CD14-positive monocyte (primary cell): ENCODE measurements at regions not wholly inside any gene's neighbourhood (a gene's known extent, or its start where the extent isn't known, plus 50 kb on each side); places are given as distances from the start of the nearest gene placed in this dataset.

Source experiments
- DNase-seq, 3 donors: peaks; one replicate each; pipeline ENCODE4 v3.0.0-alpha.2; 2011 to 2022
- H2AFZ ChIP-seq: 2 replicates; pipeline ENCODE4 v1.6.0; 2012; ENCODE audit warnings: mild to moderate bottlenecking, low read depth, low read length, inconsistent platforms; ENCODE audit not compliant: insufficient read depth, poor library complexity, severe bottlenecking
- H3K27ac ChIP-seq, 2 donors: 1 replicate in 1 of 2; 2 replicates in 1 of 2; pipeline ENCODE4 v1.5.1; 2012 to 2013; ENCODE audit warnings: low read length in 2 of 2, control low read depth in 1 of 2, inconsistent platforms in 1 of 2, low read depth in 1 of 2, mild to moderate bottlenecking in 1 of 2
- H3K27me3 ChIP-seq, 2 donors: one replicate each; pipeline versions ENCODE4 v1.6.0 to v1.6.1; 2011 to 2013; ENCODE audit warnings: low read length in 2 of 2; ENCODE audit not compliant: control insufficient read depth in 2 of 2, insufficient read depth in 2 of 2
- H3K36me3 ChIP-seq, 2 donors: replicated peaks in 1 of 2; 1 replicate in 1 of 2; 2 replicates in 1 of 2; pipeline versions ENCODE4 v1.5.1 to v1.6.1; 2012 to 2013; ENCODE audit warnings: low read length in 2 of 2, control low read depth in 1 of 2, inconsistent platforms in 1 of 2, mild to moderate bottlenecking in 1 of 2; ENCODE audit not compliant: insufficient read depth in 2 of 2, control insufficient read depth in 1 of 2
- H3K4me1 ChIP-seq, 2 donors: 1 replicate in 1 of 2; 2 replicates in 1 of 2; pipeline versions ENCODE4 v1.5.1 to v1.6.1; 2012 to 2013; ENCODE audit warnings: low read length in 2 of 2, control low read depth in 1 of 2, inconsistent platforms in 1 of 2, mild to moderate bottlenecking in 1 of 2, moderate library complexity in 1 of 2; ENCODE audit not compliant: insufficient read depth in 2 of 2, control insufficient read depth in 1 of 2
- H3K4me2 ChIP-seq: replicated peaks from 2 replicates; pipeline ENCODE3; 2012; ENCODE audit warnings: low read length, moderate library complexity, mild to moderate bottlenecking; ENCODE audit not compliant: poor library complexity, severe bottlenecking; ENCODE audit errors: extremely low read depth
- H3K4me3 ChIP-seq, 3 experiments: fragments of 200-600 bp in 1 of 3; sonication (generic) in 1 of 3; replicated peaks in 1 of 3; 1 replicate in 2 of 3; 2 replicates in 1 of 3; pipeline ENCODE4 v1.5.1; 2011 to 2013; ENCODE audit warnings: low read length in 3 of 3, mild to moderate bottlenecking in 3 of 3, control low read depth in 2 of 3, low read depth in 2 of 3, inconsistent platforms in 1 of 3, moderate library complexity in 1 of 3
- H3K79me2 ChIP-seq: 2 replicates; pipeline ENCODE4 v1.6.0; 2012; ENCODE audit warnings: mild to moderate bottlenecking, control low read depth, inconsistent platforms, low read length, moderate library complexity; ENCODE audit not compliant: insufficient read depth
- H3K9ac ChIP-seq: 2 replicates; pipeline ENCODE4 v1.6.0; 2017; ENCODE audit warnings: low read length, mild to moderate bottlenecking; ENCODE audit not compliant: insufficient read depth, poor library complexity, severe bottlenecking
- H3K9me3 ChIP-seq, 2 donors: replicated peaks in 1 of 2; 1 replicate in 1 of 2; 2 replicates in 1 of 2; pipeline versions ENCODE4 v1.5.1 to v1.6.1; 2012 to 2013; ENCODE audit warnings: low read length in 2 of 2, control low read depth in 1 of 2; ENCODE audit not compliant: control insufficient read depth in 1 of 2, insufficient read depth in 1 of 2
- H4K20me1 ChIP-seq: 2 replicates; pipeline ENCODE4 v1.6.0; 2012; ENCODE audit warnings: mild to moderate bottlenecking, low read length, control low read depth, moderate library complexity; ENCODE audit not compliant: insufficient read depth
- H3K27ac Mint-ChIP-seq, 7 donors: one replicate each; pipeline ENCODE4 v1.8.0; 2020; ENCODE audit warnings: mild to moderate bottlenecking in 7 of 7, mixed read lengths in 7 of 7, moderate library complexity in 6 of 7, inconsistent platforms in 2 of 7
- H3K27me3 Mint-ChIP-seq, 3 donors: one replicate each; pipeline ENCODE4 v1.8.0; 2021 to 2022; ENCODE audit warnings: low read depth in 3 of 3, mild to moderate bottlenecking in 3 of 3, mixed read lengths in 3 of 3, moderate library complexity in 3 of 3, inconsistent platforms in 1 of 3
- H3K36me3 Mint-ChIP-seq, 2 donors: one replicate each; pipeline ENCODE4 v1.8.0; 2020; ENCODE audit warnings: mixed read lengths in 2 of 2, inconsistent platforms in 1 of 2, mild to moderate bottlenecking in 1 of 2
- H3K4me1 Mint-ChIP-seq: one replicate; pipeline ENCODE4 v1.8.0; 2020; ENCODE audit warnings: mild to moderate bottlenecking, mixed read lengths
- H3K4me3 Mint-ChIP-seq, 2 donors: one replicate each; pipeline ENCODE4 v1.8.0; 2020; ENCODE audit warnings: mild to moderate bottlenecking in 2 of 2, mixed read lengths in 2 of 2, moderate library complexity in 1 of 2
- H3K9me3 Mint-ChIP-seq, 7 donors: one replicate each; pipeline ENCODE4 v1.8.0; 2020 to 2022; ENCODE audit warnings: mixed read lengths in 7 of 7, mild to moderate bottlenecking in 6 of 7, moderate library complexity in 6 of 7, inconsistent platforms in 2 of 7
- WGBS: methylation state at CpG from one replicate; pipeline ENCODE4 v1.1.5; 2013; ENCODE audit warnings: missing lambda C conversion rate; ENCODE audit not compliant: insufficient coverage; 5-methylcytosine and 5-hydroxymethylcytosine counted together
- intact Hi-C, 2 donors: fragments of 100-400 bp; cut with micrococcal nuclease; formaldehyde crosslinking; loops; one replicate each; pipeline versions ENCODE4 v1.15.0 to v1.15.1; 2023
- TF ChIP-seq, protein P1 (sequence below): fragments of 200-600 bp; IDR thresholded peaks from one replicate; pipeline ENCODE4 v1.8.0; 2022; ENCODE audit warnings: antibody characterized with exemption, mild to moderate bottlenecking

DNA sequence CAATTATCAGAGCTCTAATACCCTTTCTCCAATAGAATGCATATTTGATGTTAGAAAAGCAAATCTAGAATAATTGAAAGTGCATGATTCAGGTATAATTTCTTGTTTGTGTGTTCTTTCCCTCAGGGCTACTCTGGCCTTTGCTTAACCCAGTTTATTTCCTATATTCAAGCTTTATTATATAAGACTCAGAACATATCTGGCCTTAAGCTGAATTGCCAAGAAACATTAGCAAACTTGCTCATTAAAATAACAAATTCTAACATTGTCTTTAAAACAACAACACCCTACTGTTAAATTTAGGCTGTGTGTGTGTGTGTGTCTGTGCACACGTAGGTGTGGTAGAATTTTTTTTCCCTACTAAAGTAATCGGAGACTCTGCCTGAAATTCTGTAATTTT is 426.5 kb downstream of the UTRN start:
- DNase-seq = no peak
- Mint-ChIP-seq H3K27ac (no peak overlapping the region), H3K9me3 (no peaks in the 10 kb centered on the region), H3K4me1 (no peaks in the 10 kb centered on the region), H3K36me3 (peaks cover 15 to 19% of the 10 kb centered on the region in 2 donors), H3K27me3 (no peaks in the 10 kb centered on the region), H3K4me3 (no peak overlapping the region)
- no CpG with 5 or more reads among the region's 2 CpGs for WGBS
- TF ChIP-seq, protein P1, sequence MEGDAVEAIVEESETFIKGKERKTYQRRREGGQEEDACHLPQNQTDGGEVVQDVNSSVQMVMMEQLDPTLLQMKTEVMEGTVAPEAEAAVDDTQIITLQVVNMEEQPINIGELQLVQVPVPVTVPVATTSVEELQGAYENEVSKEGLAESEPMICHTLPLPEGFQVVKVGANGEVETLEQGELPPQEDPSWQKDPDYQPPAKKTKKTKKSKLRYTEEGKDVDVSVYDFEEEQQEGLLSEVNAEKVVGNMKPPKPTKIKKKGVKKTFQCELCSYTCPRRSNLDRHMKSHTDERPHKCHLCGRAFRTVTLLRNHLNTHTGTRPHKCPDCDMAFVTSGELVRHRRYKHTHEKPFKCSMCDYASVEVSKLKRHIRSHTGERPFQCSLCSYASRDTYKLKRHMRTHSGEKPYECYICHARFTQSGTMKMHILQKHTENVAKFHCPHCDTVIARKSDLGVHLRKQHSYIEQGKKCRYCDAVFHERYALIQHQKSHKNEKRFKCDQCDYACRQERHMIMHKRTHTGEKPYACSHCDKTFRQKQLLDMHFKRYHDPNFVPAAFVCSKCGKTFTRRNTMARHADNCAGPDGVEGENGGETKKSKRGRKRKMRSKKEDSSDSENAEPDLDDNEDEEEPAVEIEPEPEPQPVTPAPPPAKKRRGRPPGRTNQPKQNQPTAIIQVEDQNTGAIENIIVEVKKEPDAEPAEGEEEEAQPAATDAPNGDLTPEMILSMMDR = no peak
- H3K36me3 ChIP-seq = peaks cover 15 to 47% of the 10 kb centered on the region in 2 donors
- no peak overlapping the region for H3K27ac ChIP-seq
- H3K9ac ChIP-seq = no peak overlapping the region
- no peak overlapping the region for H3K4me2 ChIP-seq
- H3K4me3 ChIP-seq = no peak overlapping the region
- no peaks in the 10 kb centered on the region for H3K27me3 ChIP-seq
- no peaks in the 10 kb centered on the region for H3K4me1 ChIP-seq
- peaks cover 94% of the 10 kb centered on the region for H4K20me1 ChIP-seq
- intact Hi-C loops = no loop called here
- peaks cover 4% of the 10 kb centered on the region for H3K79me2 ChIP-seq
- no peak overlapping the region for H2AFZ ChIP-seq
- no peaks in the 10 kb centered on the region for H3K9me3 ChIP-seq

DNA sequence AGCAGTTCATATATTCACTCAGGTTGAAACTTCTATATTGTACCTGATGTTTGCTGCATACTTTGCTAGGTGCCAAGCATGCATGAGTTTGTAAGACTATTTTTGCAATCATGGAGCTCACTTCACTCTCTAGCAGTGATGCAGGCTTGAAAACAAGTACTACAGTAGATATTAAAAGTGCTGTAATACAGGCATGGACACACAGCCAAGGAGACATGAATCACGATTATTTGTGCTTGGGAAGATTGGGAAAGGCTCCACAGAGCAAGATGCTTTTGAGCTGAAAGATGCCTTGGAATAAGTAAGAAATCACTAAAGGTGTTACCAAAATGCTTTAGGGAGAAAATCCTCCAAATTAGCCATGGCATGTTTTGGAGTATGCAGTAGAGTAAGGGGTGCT is 427.4 kb downstream of the UTRN start:
- H3K27me3 Mint-ChIP-seq = no peaks in the 10 kb centered on the region
- no peaks in the 10 kb centered on the region for H3K27me3 ChIP-seq
- H3K4me2 ChIP-seq = no peak overlapping the region
- H3K36me3 ChIP-seq = peaks cover 13 to 40% of the 10 kb centered on the region in 2 donors
- no peak for DNase-seq
- no peaks in the 10 kb centered on the region for H3K9me3 Mint-ChIP-seq
- peaks cover 4% of the 10 kb centered on the region for H3K79me2 ChIP-seq
- no peaks in the 10 kb centered on the region for H3K4me1 Mint-ChIP-seq
- no peak overlapping the region for H3K9ac ChIP-seq
- H3K27ac Mint-ChIP-seq = no peak overlapping the region
- no peaks in the 10 kb centered on the region for H3K4me1 ChIP-seq
- 92% methylated on average over 1 of the region's 1 CpG for WGBS
- peaks cover 15 to 21% of the 10 kb centered on the region in 2 donors for H3K36me3 Mint-ChIP-seq
- no peak overlapping the region for H3K4me3 Mint-ChIP-seq
- TF ChIP-seq, protein P1 = no peak
- H2AFZ ChIP-seq = no peak overlapping the region
- no peak overlapping the region for H3K27ac ChIP-seq
- intact Hi-C loops = no loop called here
- no peak overlapping the region for H3K4me3 ChIP-seq
- H4K20me1 ChIP-seq = peaks cover 97% of the 10 kb centered on the region
- no peaks in the 10 kb centered on the region for H3K9me3 ChIP-seq
